ENCODE measurements at regions not wholly inside any gene's neighbourhood (a gene's known extent, or its start where the extent isn't known, plus 50 kb on each side); places are given as distances from the start of the nearest gene placed in this dataset.

DNA sequence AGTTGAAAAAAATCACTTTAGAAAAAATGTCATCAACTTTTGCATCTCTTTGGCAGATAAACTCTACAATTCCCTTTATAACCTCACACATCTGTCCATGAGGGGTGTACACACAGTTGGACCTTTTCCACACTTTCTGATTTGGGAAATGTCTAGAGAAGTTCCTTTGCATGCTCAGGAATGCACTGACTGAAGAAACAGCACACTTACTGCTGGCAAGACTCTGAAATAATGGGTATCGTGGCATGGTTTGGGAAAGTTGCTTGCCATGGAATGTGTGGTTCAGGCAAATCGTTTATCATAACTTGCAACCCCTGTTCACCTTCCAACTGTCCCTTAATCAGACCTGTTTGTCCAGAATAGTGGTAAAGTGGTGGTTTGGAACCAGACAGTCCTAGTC lies 135.3 kb upstream of the TGFBR2 start:
- TF ChIP-seq, protein P1, sequence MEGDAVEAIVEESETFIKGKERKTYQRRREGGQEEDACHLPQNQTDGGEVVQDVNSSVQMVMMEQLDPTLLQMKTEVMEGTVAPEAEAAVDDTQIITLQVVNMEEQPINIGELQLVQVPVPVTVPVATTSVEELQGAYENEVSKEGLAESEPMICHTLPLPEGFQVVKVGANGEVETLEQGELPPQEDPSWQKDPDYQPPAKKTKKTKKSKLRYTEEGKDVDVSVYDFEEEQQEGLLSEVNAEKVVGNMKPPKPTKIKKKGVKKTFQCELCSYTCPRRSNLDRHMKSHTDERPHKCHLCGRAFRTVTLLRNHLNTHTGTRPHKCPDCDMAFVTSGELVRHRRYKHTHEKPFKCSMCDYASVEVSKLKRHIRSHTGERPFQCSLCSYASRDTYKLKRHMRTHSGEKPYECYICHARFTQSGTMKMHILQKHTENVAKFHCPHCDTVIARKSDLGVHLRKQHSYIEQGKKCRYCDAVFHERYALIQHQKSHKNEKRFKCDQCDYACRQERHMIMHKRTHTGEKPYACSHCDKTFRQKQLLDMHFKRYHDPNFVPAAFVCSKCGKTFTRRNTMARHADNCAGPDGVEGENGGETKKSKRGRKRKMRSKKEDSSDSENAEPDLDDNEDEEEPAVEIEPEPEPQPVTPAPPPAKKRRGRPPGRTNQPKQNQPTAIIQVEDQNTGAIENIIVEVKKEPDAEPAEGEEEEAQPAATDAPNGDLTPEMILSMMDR (IDR thresholded peaks at IDR 0.05): no peak
- TF ChIP-seq EZH2 (IDR thresholded peaks at IDR 0.05): no peak

All from neural progenitor cell (in vitro differentiated cells).